ENCODE measurements at regions not wholly inside any gene's neighbourhood (a gene's known extent, or its start where the extent isn't known, plus 50 kb on each side); places are given as distances from the start of the nearest gene placed in this dataset.

DNA sequence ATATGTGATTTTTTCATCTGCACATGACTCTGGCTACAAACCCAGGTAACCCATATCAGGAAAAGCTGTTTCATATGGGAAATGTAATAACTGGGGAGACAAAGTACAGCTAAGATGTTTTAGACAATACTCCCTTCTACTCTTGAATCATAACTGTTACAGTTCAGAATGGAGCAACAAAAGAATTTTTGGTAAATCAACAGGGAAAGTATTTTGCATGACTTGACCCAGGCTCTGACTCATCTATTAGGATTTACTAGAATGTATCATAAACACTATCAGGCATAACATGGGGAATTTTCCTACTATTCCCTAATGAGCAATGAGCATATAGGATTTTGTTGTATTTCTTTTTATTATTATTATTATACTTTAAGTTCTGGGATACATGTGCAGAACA lies 553.0 kb downstream of the SLC16A7 start (continued):
- TF ChIP-seq HMGA2 (CRISPR knock-in tag; IDR thresholded peaks at IDR 0.05) (no peak), ZNF416 (CRISPR knock-in tag; IDR thresholded peaks at IDR 0.05) (no peak), SP1 (CRISPR knock-in tag; conservative IDR thresholded peaks at IDR 0.05) (no peak), ZNF317 (CRISPR knock-in tag; IDR thresholded peaks at IDR 0.05; ENCODE audit: borderline replicate concordance, low read depth) (no peak), ESRRA (CRISPR knock-in tag; IDR thresholded peaks at IDR 0.05; ENCODE audit: borderline replicate concordance) (no peak)
- TF ChIP-seq, protein P1, sequence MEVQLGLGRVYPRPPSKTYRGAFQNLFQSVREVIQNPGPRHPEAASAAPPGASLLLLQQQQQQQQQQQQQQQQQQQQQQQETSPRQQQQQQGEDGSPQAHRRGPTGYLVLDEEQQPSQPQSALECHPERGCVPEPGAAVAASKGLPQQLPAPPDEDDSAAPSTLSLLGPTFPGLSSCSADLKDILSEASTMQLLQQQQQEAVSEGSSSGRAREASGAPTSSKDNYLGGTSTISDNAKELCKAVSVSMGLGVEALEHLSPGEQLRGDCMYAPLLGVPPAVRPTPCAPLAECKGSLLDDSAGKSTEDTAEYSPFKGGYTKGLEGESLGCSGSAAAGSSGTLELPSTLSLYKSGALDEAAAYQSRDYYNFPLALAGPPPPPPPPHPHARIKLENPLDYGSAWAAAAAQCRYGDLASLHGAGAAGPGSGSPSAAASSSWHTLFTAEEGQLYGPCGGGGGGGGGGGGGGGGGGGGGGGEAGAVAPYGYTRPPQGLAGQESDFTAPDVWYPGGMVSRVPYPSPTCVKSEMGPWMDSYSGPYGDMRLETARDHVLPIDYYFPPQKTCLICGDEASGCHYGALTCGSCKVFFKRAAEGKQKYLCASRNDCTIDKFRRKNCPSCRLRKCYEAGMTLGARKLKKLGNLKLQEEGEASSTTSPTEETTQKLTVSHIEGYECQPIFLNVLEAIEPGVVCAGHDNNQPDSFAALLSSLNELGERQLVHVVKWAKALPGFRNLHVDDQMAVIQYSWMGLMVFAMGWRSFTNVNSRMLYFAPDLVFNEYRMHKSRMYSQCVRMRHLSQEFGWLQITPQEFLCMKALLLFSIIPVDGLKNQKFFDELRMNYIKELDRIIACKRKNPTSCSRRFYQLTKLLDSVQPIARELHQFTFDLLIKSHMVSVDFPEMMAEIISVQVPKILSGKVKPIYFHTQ (CRISPR knock-in tag; IDR thresholded peaks at IDR 0.05): no peak
- TF ChIP-seq, protein P2, sequence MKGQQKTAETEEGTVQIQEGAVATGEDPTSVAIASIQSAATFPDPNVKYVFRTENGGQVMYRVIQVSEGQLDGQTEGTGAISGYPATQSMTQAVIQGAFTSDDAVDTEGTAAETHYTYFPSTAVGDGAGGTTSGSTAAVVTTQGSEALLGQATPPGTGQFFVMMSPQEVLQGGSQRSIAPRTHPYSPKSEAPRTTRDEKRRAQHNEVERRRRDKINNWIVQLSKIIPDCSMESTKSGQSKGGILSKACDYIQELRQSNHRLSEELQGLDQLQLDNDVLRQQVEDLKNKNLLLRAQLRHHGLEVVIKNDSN (CRISPR knock-in tag; IDR thresholded peaks at IDR 0.05): no peak
- TF ChIP-seq, protein P3, sequence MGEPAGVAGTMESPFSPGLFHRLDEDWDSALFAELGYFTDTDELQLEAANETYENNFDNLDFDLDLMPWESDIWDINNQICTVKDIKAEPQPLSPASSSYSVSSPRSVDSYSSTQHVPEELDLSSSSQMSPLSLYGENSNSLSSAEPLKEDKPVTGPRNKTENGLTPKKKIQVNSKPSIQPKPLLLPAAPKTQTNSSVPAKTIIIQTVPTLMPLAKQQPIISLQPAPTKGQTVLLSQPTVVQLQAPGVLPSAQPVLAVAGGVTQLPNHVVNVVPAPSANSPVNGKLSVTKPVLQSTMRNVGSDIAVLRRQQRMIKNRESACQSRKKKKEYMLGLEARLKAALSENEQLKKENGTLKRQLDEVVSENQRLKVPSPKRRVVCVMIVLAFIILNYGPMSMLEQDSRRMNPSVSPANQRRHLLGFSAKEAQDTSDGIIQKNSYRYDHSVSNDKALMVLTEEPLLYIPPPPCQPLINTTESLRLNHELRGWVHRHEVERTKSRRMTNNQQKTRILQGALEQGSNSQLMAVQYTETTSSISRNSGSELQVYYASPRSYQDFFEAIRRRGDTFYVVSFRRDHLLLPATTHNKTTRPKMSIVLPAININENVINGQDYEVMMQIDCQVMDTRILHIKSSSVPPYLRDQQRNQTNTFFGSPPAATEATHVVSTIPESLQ (CRISPR knock-in tag; IDR thresholded peaks at IDR 0.05): no peak

DNA sequence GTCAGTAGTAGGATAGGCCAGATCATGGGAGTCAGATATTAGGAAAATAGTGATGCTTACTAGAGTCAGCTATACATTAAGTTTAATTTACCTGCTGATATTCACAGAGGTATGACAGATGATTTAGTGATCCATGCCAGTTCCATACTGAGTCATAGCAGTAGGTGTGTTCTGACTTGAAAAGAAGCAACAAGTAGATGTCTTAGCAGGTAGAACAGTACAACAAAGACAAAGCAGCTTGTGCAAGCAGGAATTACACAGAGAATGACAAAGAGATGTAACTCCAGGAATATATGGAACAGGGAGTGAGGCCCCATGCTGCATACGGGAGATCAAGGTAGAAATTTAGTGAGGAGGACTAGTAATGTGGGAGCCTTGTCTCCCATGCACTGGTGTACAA lies 556.9 kb downstream of the SLC16A7 start:
- ATAC-seq: no peak
- H3K4me3 Mint-ChIP-seq: no peak overlapping the region
- CTCF ChIA-PET: no interaction called here

DNA sequence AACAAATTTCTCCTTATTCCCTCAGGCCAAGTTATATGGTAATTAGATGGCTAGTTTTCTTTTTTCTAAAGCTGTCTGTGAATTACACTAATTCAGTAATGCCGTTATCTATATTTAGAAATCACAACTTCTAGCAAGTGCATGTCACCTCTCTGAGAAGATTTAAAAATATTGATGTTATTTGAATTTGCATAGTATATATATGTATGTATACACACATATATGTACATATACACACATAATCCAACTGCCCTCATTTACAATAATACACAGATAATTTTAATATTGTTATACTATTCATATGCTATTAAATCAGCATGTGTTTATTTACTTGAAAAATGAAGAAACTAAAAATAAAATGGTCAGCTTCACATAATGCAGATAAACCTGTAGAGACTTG lies 563.9 kb downstream of the SLC16A7 start:
- Mint-ChIP-seq H3K4me1 (no peaks in the 10 kb centered on the region), H3K27ac (no peak overlapping the region), H3K27me3 (ENCODE audit: low read depth) (no peaks in the 10 kb centered on the region), H3K36me3 (no peaks in the 10 kb centered on the region), H3K4me3 (no peak overlapping the region), H3K9me3 (no peaks in the 10 kb centered on the region)
- no peak for ATAC-seq
- TF ChIP-seq, protein P2 (CRISPR knock-in tag; IDR thresholded peaks at IDR 0.05): no peak
- no peak for DNase-seq (ENCODE audit: low spot score)
- CTCF ChIA-PET: no interaction called here
- POLR2A ChIA-PET: no interaction called here

More for the DNA sequence above, 556.9 kb downstream of the SLC16A7 start:
- Mint-ChIP-seq H3K36me3 (no peaks in the 10 kb centered on the region), H3K4me1 (no peaks in the 10 kb centered on the region), H3K27me3 (ENCODE audit: low read depth) (no peaks in the 10 kb centered on the region), H3K9me3 (peaks cover 10% of the 10 kb centered on the region; the same call in 1 of the 2 replicates), H3K27ac (no peak overlapping the region)
- TF ChIP-seq, protein P4, sequence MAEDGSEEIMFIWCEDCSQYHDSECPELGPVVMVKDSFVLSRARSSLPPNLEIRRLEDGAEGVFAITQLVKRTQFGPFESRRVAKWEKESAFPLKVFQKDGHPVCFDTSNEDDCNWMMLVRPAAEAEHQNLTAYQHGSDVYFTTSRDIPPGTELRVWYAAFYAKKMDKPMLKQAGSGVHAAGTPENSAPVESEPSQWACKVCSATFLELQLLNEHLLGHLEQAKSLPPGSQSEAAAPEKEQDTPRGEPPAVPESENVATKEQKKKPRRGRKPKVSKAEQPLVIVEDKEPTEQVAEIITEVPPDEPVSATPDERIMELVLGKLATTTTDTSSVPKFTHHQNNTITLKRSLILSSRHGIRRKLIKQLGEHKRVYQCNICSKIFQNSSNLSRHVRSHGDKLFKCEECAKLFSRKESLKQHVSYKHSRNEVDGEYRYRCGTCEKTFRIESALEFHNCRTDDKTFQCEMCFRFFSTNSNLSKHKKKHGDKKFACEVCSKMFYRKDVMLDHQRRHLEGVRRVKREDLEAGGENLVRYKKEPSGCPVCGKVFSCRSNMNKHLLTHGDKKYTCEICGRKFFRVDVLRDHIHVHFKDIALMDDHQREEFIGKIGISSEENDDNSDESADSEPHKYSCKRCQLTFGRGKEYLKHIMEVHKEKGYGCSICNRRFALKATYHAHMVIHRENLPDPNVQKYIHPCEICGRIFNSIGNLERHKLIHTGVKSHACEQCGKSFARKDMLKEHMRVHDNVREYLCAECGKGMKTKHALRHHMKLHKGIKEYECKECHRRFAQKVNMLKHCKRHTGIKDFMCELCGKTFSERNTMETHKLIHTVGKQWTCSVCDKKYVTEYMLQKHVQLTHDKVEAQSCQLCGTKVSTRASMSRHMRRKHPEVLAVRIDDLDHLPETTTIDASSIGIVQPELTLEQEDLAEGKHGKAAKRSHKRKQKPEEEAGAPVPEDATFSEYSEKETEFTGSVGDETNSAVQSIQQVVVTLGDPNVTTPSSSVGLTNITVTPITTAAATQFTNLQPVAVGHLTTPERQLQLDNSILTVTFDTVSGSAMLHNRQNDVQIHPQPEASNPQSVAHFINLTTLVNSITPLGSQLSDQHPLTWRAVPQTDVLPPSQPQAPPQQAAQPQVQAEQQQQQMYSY (CRISPR knock-in tag; IDR thresholded peaks at IDR 0.05): no peak
- TF ChIP-seq, protein P5, sequence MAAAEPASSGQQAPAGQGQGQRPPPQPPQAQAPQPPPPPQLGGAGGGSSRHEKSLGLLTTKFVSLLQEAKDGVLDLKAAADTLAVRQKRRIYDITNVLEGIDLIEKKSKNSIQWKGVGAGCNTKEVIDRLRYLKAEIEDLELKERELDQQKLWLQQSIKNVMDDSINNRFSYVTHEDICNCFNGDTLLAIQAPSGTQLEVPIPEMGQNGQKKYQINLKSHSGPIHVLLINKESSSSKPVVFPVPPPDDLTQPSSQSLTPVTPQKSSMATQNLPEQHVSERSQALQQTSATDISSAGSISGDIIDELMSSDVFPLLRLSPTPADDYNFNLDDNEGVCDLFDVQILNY (CRISPR knock-in tag; IDR thresholded peaks at IDR 0.05): no peak
- DNase-seq (ENCODE audit: low spot score): no peak
- POLR2A ChIA-PET: no interaction called here
